ENCODE measurements at regions not wholly inside any gene's neighbourhood (a gene's known extent, or its start where the extent isn't known, plus 50 kb on each side); places are given as distances from the start of the nearest gene placed in this dataset.

DNA sequence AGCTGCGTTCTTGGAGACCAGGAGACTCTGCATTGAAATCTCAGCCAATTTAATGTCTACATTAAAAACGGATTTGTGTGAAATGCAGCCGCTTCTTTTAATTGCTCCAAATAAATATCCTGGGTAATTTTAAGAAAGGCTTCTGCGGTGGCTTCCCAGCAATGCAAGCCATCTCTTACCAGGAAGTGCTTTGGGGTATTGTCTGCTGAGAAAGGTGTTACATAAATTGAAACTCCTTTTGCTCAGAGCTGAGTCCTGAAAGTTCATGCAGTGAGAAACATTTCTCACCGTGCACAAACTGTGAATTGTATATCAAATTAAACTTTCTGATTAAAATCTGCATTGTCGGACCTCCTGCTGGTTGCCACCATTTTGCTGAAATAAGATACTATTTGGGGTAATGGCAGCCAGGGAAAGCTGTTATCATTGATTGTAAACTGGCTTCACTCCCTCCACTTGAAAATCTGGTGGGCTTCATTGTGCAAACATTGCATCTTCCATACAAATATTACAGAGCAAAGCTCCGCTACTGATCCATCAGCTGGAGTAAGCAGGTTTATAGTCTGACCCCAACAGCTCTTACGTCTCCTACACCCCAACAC, 59.5 kb downstream of the ZIC5 start:
- H3K4me1 Mint-ChIP-seq (ENCODE audit: low read depth), result peaks cover 24% of the 10 kb centered on the region
- H3K27me3 Mint-ChIP-seq, result peaks cover 51% of the 10 kb centered on the region
- peak overlapping the region; percentile 64 for H3K27ac Mint-ChIP-seq
- no peaks in the 10 kb centered on the region for H3K36me3 Mint-ChIP-seq (ENCODE audit: low read depth)
- DNase-seq, result no peak
- no peaks in the 10 kb centered on the region for H3K9me3 Mint-ChIP-seq
- H3K4me3 Mint-ChIP-seq, result no peak overlapping the region

DNA sequence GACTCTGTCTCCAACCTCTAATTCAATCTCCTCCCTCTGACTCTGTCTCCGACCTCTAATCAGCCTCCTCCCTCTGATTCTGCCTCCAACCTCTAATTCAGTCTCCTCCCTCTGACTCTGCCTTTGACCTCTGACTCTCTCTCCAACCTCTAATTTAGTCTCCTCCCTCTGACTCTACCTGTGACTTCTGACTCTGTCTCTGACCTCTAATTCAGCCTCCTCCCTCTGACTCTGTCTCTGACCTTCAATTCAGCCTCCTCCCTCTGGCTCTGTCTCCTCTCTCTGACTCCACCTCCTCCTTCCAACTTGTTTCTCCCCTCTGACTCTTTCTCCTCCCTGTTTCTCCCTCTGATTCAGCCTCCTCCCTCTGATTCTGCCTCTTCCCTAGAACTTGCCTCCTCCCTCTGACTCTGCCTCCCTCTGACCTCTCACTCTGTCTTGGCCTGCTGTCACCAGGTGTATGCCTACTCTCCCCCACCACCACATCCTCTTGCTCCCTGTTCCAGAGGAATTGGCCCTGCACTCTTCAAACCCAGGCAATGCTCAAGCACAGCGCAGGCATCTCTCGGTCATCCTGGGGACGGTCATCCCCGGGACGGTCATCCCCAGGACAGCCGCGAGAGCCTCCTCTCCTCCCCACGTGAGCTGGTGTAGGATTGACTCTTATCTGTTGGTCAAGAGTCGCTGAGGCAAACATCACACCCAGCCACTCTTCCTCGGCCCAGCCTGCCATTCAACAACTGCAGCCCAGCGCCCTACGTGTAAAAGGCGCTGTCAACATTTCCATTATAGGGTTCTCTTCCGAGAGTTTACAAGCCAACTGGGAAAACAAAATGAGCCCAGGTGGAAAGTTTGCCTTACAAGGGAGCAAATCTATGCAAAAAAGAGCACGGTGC, 60.2 kb downstream of the ZIC5 start:
- Mint-ChIP-seq H3K4me3 (peak overlapping the region; percentile 11), H3K27me3 (peaks cover 56% of the 10 kb centered on the region), H3K9me3 (no peaks in the 10 kb centered on the region), H3K4me1 (ENCODE audit: low read depth) (peaks cover 22% of the 10 kb centered on the region), H3K27ac (peak overlapping the region; percentile 64), H3K36me3 (ENCODE audit: low read depth) (no peaks in the 10 kb centered on the region)
- no peak for DNase-seq

GRCh38 chr13:99909836-99910619, 61.5 kb downstream of the ZIC5 start:
- Mint-ChIP-seq H3K9me3 (no peaks in the 10 kb centered on the region), H3K27ac (no peak overlapping the region), H3K4me3 (no peak overlapping the region), H3K4me1 (ENCODE audit: low read depth) (peaks cover 22% of the 10 kb centered on the region), H3K36me3 (ENCODE audit: low read depth) (no peaks in the 10 kb centered on the region), H3K27me3 (peaks cover 63% of the 10 kb centered on the region)
- DNase-seq, result no peak

- H3K9me3 Mint-ChIP-seq, result no peaks in the 10 kb centered on the region
- peaks cover 63% of the 10 kb centered on the region for H3K27me3 Mint-ChIP-seq
- peaks cover 22% of the 10 kb centered on the region for H3K4me1 Mint-ChIP-seq (ENCODE audit: low read depth)
- no peak overlapping the region for H3K4me3 Mint-ChIP-seq
- no peaks in the 10 kb centered on the region for H3K36me3 Mint-ChIP-seq (ENCODE audit: low read depth)
- no peak overlapping the region for H3K27ac Mint-ChIP-seq
- no peak for DNase-seq
Observed at GRCh38 chr13:99909097-99909835, 62.3 kb downstream of the ZIC5 start.

- H3K27ac Mint-ChIP-seq, result no peak overlapping the region
- no peaks in the 10 kb centered on the region for H3K36me3 Mint-ChIP-seq (ENCODE audit: low read depth)
Observed at GRCh38 chr13:99908140-99908803, 63.3 kb downstream of the ZIC5 start.

DNA sequence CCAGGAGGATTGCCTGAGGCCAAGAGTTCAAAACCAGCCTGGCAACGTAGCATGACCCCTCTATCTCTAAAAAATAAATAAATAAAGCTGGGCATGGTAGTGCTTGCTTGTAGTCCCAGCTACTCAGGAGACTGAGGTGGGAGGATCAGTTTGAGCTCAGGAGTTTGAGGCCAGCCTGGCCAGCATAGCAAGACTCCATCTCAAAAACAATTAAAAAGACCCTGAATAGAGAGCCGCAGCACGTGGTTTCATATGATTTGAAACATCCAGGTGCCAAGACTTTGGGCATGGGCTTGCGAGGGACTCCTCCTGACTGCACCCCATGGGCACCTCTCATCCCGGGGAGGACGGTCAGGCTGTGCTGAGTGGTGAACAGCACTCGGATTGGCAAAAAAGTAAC, 63.9 kb downstream of the ZIC5 start:
- Mint-ChIP-seq H3K4me3 (no peak overlapping the region), H3K27me3 (peaks cover 61% of the 10 kb centered on the region), H3K36me3 (ENCODE audit: low read depth) (no peaks in the 10 kb centered on the region), H3K9me3 (no peaks in the 10 kb centered on the region), H3K27ac (no peak overlapping the region), H3K4me1 (ENCODE audit: low read depth) (peaks cover 16% of the 10 kb centered on the region)
- no peak for DNase-seq

More at GRCh38 chr13:99908140-99908803, 63.3 kb downstream of the ZIC5 start:
- H3K4me3 Mint-ChIP-seq, result no peak overlapping the region
- peaks cover 18% of the 10 kb centered on the region for H3K4me1 Mint-ChIP-seq (ENCODE audit: low read depth)
- no peaks in the 10 kb centered on the region for H3K9me3 Mint-ChIP-seq
- peaks cover 58% of the 10 kb centered on the region for H3K27me3 Mint-ChIP-seq
- DNase-seq, result no peak

GRCh38 chr13:99907038-99907437, 64.5 kb downstream of the ZIC5 start:
- Mint-ChIP-seq H3K4me1 (ENCODE audit: low read depth) (peaks cover 12% of the 10 kb centered on the region), H3K4me3 (no peak overlapping the region), H3K27me3 (peaks cover 61% of the 10 kb centered on the region), H3K9me3 (no peaks in the 10 kb centered on the region), H3K27ac (no peak overlapping the region), H3K36me3 (ENCODE audit: low read depth) (no peaks in the 10 kb centered on the region)
- no peak for DNase-seq

DNA sequence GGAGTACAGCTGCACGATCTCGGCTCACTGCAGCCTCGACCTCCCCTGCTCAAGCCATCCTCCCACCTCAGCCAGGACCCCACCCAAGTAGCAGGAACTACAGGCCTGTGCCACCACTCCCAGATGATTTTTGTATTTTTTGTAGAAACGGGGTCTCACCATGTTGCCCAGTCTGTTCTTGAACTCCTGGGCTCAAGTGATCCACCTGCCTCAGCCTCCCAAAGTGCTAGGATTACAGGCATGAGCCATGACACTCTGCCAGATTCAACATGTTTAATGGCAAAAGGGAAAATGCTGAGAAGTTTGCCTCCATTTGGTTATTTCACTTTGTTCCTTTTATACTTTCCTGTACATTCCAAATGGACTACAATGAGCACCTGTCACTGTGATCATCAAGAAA, 65.8 kb downstream of the ZIC5 start:
- Mint-ChIP-seq H3K4me1 (ENCODE audit: low read depth) (no peaks in the 10 kb centered on the region), H3K9me3 (no peaks in the 10 kb centered on the region), H3K27me3 (peaks cover 58% of the 10 kb centered on the region), H3K27ac (no peak overlapping the region), H3K4me3 (no peak overlapping the region), H3K36me3 (ENCODE audit: low read depth) (no peaks in the 10 kb centered on the region)
- no peak for DNase-seq

GRCh38 chr13:99905224-99905623, 66.3 kb downstream of the ZIC5 start:
- no peak overlapping the region for H3K27ac Mint-ChIP-seq
- no peak overlapping the region for H3K4me3 Mint-ChIP-seq
- no peaks in the 10 kb centered on the region for H3K9me3 Mint-ChIP-seq
- no peaks in the 10 kb centered on the region for H3K36me3 Mint-ChIP-seq (ENCODE audit: low read depth)
- peaks cover under 1% of the 10 kb centered on the region for H3K4me1 Mint-ChIP-seq (ENCODE audit: low read depth)
- no peak for DNase-seq
- peaks cover 61% of the 10 kb centered on the region for H3K27me3 Mint-ChIP-seq

- Mint-ChIP-seq H3K9me3 (no peaks in the 10 kb centered on the region), H3K27ac (no peak overlapping the region), H3K4me1 (ENCODE audit: low read depth) (peaks cover 1% of the 10 kb centered on the region), H3K4me3 (no peak overlapping the region), H3K36me3 (ENCODE audit: low read depth) (no peaks in the 10 kb centered on the region), H3K27me3 (peaks cover 58% of the 10 kb centered on the region)
- no peak for DNase-seq
Observed at GRCh38 chr13:99903140-99903539, 68.4 kb downstream of the ZIC5 start.

GRCh38 chr13:99902657-99903056, 68.9 kb downstream of the ZIC5 start:
- Mint-ChIP-seq H3K36me3 (ENCODE audit: low read depth) (no peaks in the 10 kb centered on the region), H3K27ac (no peak overlapping the region), H3K9me3 (no peaks in the 10 kb centered on the region), H3K27me3 (peaks cover 59% of the 10 kb centered on the region), H3K4me1 (ENCODE audit: low read depth) (peaks cover 1% of the 10 kb centered on the region), H3K4me3 (no peak overlapping the region)
- no peak for DNase-seq

GRCh38 chr13:99900960-99901359, 70.6 kb downstream of the ZIC5 start:
- Mint-ChIP-seq H3K4me3 (no peak overlapping the region), H3K9me3 (no peaks in the 10 kb centered on the region), H3K27ac (no peak overlapping the region), H3K27me3 (peaks cover 64% of the 10 kb centered on the region), H3K36me3 (ENCODE audit: low read depth) (no peaks in the 10 kb centered on the region), H3K4me1 (ENCODE audit: low read depth) (peaks cover 1% of the 10 kb centered on the region)
- no peak for DNase-seq

- no peaks in the 10 kb centered on the region for H3K9me3 Mint-ChIP-seq
- no peak overlapping the region for H3K27ac Mint-ChIP-seq
- H3K27me3 Mint-ChIP-seq, result peaks cover 73% of the 10 kb centered on the region
- no peak overlapping the region for H3K4me3 Mint-ChIP-seq
- no peaks in the 10 kb centered on the region for H3K36me3 Mint-ChIP-seq (ENCODE audit: low read depth)
- peaks cover 13% of the 10 kb centered on the region for H3K4me1 Mint-ChIP-seq (ENCODE audit: low read depth)
- DNase-seq, result no peak
Observed at GRCh38 chr13:99898421-99898820, 73.1 kb downstream of the ZIC5 start.

DNA sequence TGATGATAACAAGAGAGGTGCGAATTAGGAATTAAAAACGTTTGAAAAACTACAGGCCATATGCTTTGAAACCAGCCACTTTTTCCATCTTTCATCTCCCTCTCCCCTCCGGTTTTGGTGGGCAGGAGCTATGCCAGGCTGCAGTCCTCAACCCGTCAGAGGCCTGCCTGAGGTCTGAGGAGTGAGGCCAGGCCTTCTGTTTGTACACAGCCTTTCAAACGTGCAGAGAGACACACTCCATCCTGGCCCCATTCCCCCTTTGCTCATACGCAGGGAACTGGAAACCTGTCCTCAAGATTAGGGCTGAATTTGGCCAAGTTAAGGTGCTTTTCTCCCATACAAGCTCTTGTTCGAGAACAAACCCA, 74.5 kb downstream of the ZIC5 start:
- H3K4me1 Mint-ChIP-seq (ENCODE audit: low read depth), result peaks cover 13% of the 10 kb centered on the region
- no peak overlapping the region for H3K27ac Mint-ChIP-seq
- H3K27me3 Mint-ChIP-seq, result peaks cover 66% of the 10 kb centered on the region
- H3K9me3 Mint-ChIP-seq, result no peaks in the 10 kb centered on the region
- no peak overlapping the region for H3K4me3 Mint-ChIP-seq
- no peak for DNase-seq
- no peaks in the 10 kb centered on the region for H3K36me3 Mint-ChIP-seq (ENCODE audit: low read depth)
